Mesendoderm (in vitro differentiated cells): ENCODE measurements at regions not wholly inside any gene's neighbourhood (a gene's known extent, or its start where the extent isn't known, plus 50 kb on each side); places are given as distances from the start of the nearest gene placed in this dataset.

ENCODE experiments used
- DNase-seq: peaks from one replicate; pipeline ENCODE4 v3.0.0; 2013
- H2AK5ac ChIP-seq: 2 replicates; pipeline ENCODE4 v1.6.1; 2013; ENCODE audit warnings: low read length, inconsistent platforms
- H2BK120ac ChIP-seq: 2 replicates; pipeline ENCODE4 v1.6.1; 2013; ENCODE audit warnings: low read depth, mild to moderate bottlenecking, low read length, moderate library complexity, mixed read lengths
- H2BK15ac ChIP-seq: replicated peaks from 2 replicates; pipeline ENCODE4 v1.6.1; 2013; ENCODE audit warnings: low read depth, mild to moderate bottlenecking, moderate library complexity
- H2BK5ac ChIP-seq: 2 replicates; pipeline ENCODE4 v1.6.1; 2013; ENCODE audit warnings: low read length, inconsistent platforms
- H3K18ac ChIP-seq: 2 replicates; pipeline ENCODE4 v1.6.1; 2013; ENCODE audit warnings: mild to moderate bottlenecking, low read length, mixed read lengths
- H3K23ac ChIP-seq: one replicate; pipeline ENCODE4 v1.6.1; 2013; ENCODE audit warnings: low read length
- H3K27ac ChIP-seq: 2 replicates; pipeline ENCODE4 v1.5.1; 2013; ENCODE audit warnings: low read depth, mild to moderate bottlenecking, inconsistent platforms, low read length, moderate library complexity
- H3K27me3 ChIP-seq: 2 replicates; pipeline ENCODE4 v1.6.1; 2013; ENCODE audit warnings: low read length, control low read depth, mild to moderate bottlenecking, inconsistent platforms; ENCODE audit not compliant: insufficient read depth, poor library complexity
- H3K36me3 ChIP-seq: 2 replicates; pipeline ENCODE4 v1.6.1; 2013; ENCODE audit warnings: low read length, inconsistent platforms; ENCODE audit not compliant: control insufficient read depth, insufficient read depth
- H3K4ac ChIP-seq: one replicate; pipeline ENCODE4 v1.6.1; 2013; ENCODE audit warnings: low read depth, mild to moderate bottlenecking, low read length, moderate library complexity
- H3K4me1 ChIP-seq: 2 replicates; pipeline ENCODE4 v1.6.1; 2013; ENCODE audit warnings: low read depth, low read length, inconsistent platforms; ENCODE audit not compliant: control insufficient read depth
- H3K4me2 ChIP-seq: 2 replicates; pipeline ENCODE4 v1.6.1; 2013; ENCODE audit warnings: low read length
- H3K4me3 ChIP-seq: 2 replicates; pipeline ENCODE4 v1.5.1; 2013; ENCODE audit warnings: mild to moderate bottlenecking, low read length
- H3K56ac ChIP-seq: one replicate; pipeline ENCODE4 v1.6.1; 2013; ENCODE audit warnings: low read length
- H3K79me1 ChIP-seq: 2 replicates; pipeline ENCODE4 v1.6.1; 2013; ENCODE audit warnings: low read length, inconsistent platforms
- H3K79me2 ChIP-seq: 2 replicates; pipeline ENCODE4 v1.6.1; 2013; ENCODE audit warnings: mild to moderate bottlenecking, low read length; ENCODE audit not compliant: control insufficient read depth, insufficient read depth
- H3K9ac ChIP-seq: 2 replicates; pipeline ENCODE4 v1.6.1; 2013; ENCODE audit warnings: low read length, inconsistent platforms
- H4K5ac ChIP-seq: one replicate; pipeline ENCODE4 v1.6.1; 2013; ENCODE audit warnings: low read length
- H4K8ac ChIP-seq: one replicate; pipeline ENCODE4 v1.6.1; 2013; ENCODE audit warnings: low read depth, mild to moderate bottlenecking, control low read depth, low read length, moderate library complexity
- WGBS: extraction: QIAGEN DNeasy Blood & Tissue Kit; methylation state at CpG from one replicate; pipeline ENCODE4 v1.1.7; 2013; ENCODE audit warnings: low lambda C conversion rate, missing lambda C conversion rate; ENCODE audit not compliant: insufficient coverage; ENCODE audit errors: extremely low coverage; 5-methylcytosine and 5-hydroxymethylcytosine counted together

DNA sequence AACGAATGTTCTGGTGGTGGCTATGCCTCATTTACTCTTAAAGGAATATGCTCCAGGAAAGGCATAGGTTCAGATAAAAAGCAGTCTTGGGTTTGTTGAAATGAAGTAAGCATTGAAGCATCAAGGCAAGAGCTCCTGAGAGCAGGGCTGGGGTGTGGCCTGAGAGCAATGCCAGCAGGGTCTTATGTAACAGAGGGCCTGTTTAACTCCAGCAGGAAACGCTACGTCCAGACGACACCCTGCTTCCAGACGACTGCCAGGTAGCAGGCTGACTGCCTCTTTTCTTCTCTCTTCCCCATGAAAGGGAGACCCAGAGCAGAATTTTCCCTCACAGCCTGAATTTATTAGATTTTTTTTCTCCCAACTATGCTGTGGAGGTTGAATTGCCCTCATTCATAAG lies 127.2 kb upstream of the SLC5A12 start:
- Histone ChIP-seq H3K4me3 (no peak overlapping the region), H3K79me1 (no peaks in the 10 kb centered on the region), H2BK15ac (no peak overlapping the region), H3K27ac (no peak overlapping the region), H3K4me1 (no peaks in the 10 kb centered on the region), H3K79me2 (no peaks in the 10 kb centered on the region), H3K36me3 (no peaks in the 10 kb centered on the region), H2BK120ac (no peak overlapping the region), H3K9ac (no peak overlapping the region), H3K18ac (no peak overlapping the region), H3K23ac (no peak overlapping the region), H3K56ac (no peak overlapping the region), H2AK5ac (no peak overlapping the region), H3K4me2 (no peak overlapping the region), H4K8ac (no peak overlapping the region), H4K5ac (no peak overlapping the region), H3K27me3 (no peaks in the 10 kb centered on the region), H2BK5ac (no peak overlapping the region), H3K4ac (no peak overlapping the region)
- WGBS = no CpG with 5 or more reads among the region's 5 CpGs
- no peak for DNase-seq

DNA sequence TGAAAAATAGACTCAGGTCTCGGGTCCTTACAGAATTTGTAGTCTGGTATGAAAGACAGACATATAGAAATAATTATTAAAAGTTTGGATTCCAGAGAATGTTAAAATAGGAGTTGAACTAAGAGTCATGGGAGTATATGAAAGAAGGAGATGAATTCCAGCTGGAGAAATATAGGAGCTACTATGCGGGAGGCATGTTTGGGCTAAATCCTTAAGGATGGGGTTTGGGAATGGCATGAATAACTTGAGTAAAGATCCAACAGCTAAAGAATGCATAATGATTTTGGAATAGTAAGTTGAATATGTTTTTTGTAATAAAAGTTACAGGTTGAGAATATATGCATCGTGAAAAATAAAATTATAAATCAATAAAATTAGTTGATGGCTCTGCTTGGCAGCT lies 129.4 kb upstream of the SLC5A12 start:
- H3K4me2 ChIP-seq = no peak overlapping the region
- no peak overlapping the region for H3K4me3 ChIP-seq
- H3K4ac ChIP-seq = no peak overlapping the region
- no peaks in the 10 kb centered on the region for H3K27me3 ChIP-seq
- no peak overlapping the region for H2BK5ac ChIP-seq
- 100% methylated on average over 1 of the region's 3 CpGs for WGBS
- no peak for DNase-seq
- no peak overlapping the region for H3K9ac ChIP-seq
- H3K56ac ChIP-seq = no peak overlapping the region
- H2BK120ac ChIP-seq = no peak overlapping the region
- no peaks in the 10 kb centered on the region for H3K79me2 ChIP-seq
- no peak overlapping the region for H4K8ac ChIP-seq
- no peaks in the 10 kb centered on the region for H3K36me3 ChIP-seq
- H4K5ac ChIP-seq = no peak overlapping the region
- H2BK15ac ChIP-seq = no peak overlapping the region
- H3K23ac ChIP-seq = no peak overlapping the region
- H3K79me1 ChIP-seq = no peaks in the 10 kb centered on the region
- H2AK5ac ChIP-seq = no peak overlapping the region
- no peak overlapping the region for H3K27ac ChIP-seq
- H3K4me1 ChIP-seq = no peaks in the 10 kb centered on the region
- no peak overlapping the region for H3K18ac ChIP-seq

DNA sequence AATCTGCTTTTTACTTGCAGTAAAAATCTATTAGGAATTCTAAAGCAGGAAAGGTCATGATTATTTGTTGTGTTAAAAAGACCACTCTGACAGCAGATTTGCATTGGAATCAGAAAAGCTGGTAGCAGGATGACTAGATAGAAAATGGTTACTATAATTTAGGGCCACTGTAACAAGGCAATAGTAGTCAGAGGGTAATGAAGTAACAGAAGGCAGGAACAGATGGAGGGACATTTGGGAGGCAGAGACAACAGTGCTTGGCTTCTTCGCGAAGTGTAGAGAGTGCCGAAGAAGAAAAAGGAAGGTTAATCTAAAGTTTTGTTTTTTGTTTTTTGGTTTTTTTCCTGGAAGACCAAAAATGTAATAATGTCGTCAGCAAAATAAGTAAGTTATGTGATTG lies 129.8 kb upstream of the SLC5A12 start:
- Histone ChIP-seq H2BK5ac (no peak overlapping the region), H2AK5ac (no peak overlapping the region), H3K9ac (no peak overlapping the region), H3K79me1 (no peaks in the 10 kb centered on the region), H3K4me2 (no peak overlapping the region), H3K27me3 (no peaks in the 10 kb centered on the region), H3K18ac (no peak overlapping the region), H3K23ac (no peak overlapping the region), H3K27ac (no peak overlapping the region), H2BK120ac (no peak overlapping the region), H3K36me3 (no peaks in the 10 kb centered on the region), H3K4me1 (no peaks in the 10 kb centered on the region), H4K5ac (no peak overlapping the region), H3K4me3 (no peak overlapping the region), H4K8ac (no peak overlapping the region), H3K56ac (no peak overlapping the region), H2BK15ac (no peak overlapping the region), H3K4ac (no peak overlapping the region), H3K79me2 (no peaks in the 10 kb centered on the region)
- DNase-seq = no peak
- no CpG with 5 or more reads among the region's 4 CpGs for WGBS

DNA sequence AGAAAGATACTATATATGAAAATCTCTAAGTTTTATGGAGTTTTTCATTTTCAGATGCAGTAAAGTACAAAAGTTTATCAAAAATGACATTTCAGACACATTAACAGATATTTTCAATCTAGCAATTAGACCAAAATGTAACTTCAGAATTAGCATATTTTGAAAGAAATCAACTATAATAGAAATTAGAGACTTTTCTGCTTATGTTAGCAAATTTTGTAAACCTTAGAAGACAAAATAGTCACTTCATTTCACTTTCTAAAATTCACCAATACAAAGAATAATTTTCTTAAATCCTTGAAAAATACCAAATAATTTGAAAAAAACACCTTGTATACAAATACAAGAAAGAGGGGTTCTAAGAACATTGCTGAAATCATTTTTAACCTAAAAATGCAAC lies 135.8 kb upstream of the FIBIN start:
- no peak overlapping the region for H2AK5ac ChIP-seq
- H4K8ac ChIP-seq = no peak overlapping the region
- H3K36me3 ChIP-seq = no peaks in the 10 kb centered on the region
- no peaks in the 10 kb centered on the region for H3K79me2 ChIP-seq
- no peak overlapping the region for H3K27ac ChIP-seq
- no peak overlapping the region for H2BK15ac ChIP-seq
- H3K4ac ChIP-seq = no peak overlapping the region
- H3K4me3 ChIP-seq = no peak overlapping the region
- H3K4me2 ChIP-seq = no peak overlapping the region
- H3K9ac ChIP-seq = no peak overlapping the region
- no peak for DNase-seq
- H3K23ac ChIP-seq = no peak overlapping the region
- H2BK5ac ChIP-seq = no peak overlapping the region
- no peak overlapping the region for H3K18ac ChIP-seq
- no peaks in the 10 kb centered on the region for H3K79me1 ChIP-seq
- H3K27me3 ChIP-seq = no peaks in the 10 kb centered on the region
- no peak overlapping the region for H2BK120ac ChIP-seq
- no peak overlapping the region for H3K56ac ChIP-seq
- no peak overlapping the region for H4K5ac ChIP-seq
- H3K4me1 ChIP-seq = no peaks in the 10 kb centered on the region

DNA sequence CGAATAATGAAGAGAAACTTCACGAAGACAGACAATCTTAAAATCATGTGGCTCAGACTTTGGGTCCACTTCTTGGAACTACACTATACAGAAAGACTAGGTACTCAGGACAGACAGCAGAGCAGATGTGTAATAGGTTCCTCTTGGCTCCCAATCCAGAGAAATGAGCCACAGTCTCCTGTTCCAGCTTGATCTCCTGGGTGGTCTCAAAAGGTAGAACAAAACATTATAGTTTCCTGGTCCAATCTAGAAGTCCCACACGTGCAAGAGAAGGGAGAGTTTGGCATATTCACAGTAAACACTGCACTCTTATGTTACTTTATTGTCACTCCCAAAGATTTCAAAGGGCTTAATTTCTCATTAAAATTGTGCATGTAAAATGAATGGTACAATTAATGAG lies 134.5 kb upstream of the FIBIN start:
- no peak overlapping the region for H3K4ac ChIP-seq
- no CpG with 5 or more reads among the region's 3 CpGs for WGBS
- no peak overlapping the region for H3K4me2 ChIP-seq
- H2BK5ac ChIP-seq = no peak overlapping the region
- DNase-seq = no peak
- H3K79me1 ChIP-seq = no peaks in the 10 kb centered on the region
- no peak overlapping the region for H2AK5ac ChIP-seq
- H3K4me1 ChIP-seq = no peaks in the 10 kb centered on the region
- H3K9ac ChIP-seq = no peak overlapping the region
- no peak overlapping the region for H2BK15ac ChIP-seq
- H3K4me3 ChIP-seq = no peak overlapping the region
- H3K23ac ChIP-seq = no peak overlapping the region
- no peak overlapping the region for H2BK120ac ChIP-seq
- H3K56ac ChIP-seq = no peak overlapping the region
- H3K27ac ChIP-seq = no peak overlapping the region
- no peaks in the 10 kb centered on the region for H3K79me2 ChIP-seq
- no peak overlapping the region for H4K8ac ChIP-seq
- no peak overlapping the region for H4K5ac ChIP-seq
- H3K36me3 ChIP-seq = no peaks in the 10 kb centered on the region
- no peaks in the 10 kb centered on the region for H3K27me3 ChIP-seq
- H3K18ac ChIP-seq = no peak overlapping the region

DNA sequence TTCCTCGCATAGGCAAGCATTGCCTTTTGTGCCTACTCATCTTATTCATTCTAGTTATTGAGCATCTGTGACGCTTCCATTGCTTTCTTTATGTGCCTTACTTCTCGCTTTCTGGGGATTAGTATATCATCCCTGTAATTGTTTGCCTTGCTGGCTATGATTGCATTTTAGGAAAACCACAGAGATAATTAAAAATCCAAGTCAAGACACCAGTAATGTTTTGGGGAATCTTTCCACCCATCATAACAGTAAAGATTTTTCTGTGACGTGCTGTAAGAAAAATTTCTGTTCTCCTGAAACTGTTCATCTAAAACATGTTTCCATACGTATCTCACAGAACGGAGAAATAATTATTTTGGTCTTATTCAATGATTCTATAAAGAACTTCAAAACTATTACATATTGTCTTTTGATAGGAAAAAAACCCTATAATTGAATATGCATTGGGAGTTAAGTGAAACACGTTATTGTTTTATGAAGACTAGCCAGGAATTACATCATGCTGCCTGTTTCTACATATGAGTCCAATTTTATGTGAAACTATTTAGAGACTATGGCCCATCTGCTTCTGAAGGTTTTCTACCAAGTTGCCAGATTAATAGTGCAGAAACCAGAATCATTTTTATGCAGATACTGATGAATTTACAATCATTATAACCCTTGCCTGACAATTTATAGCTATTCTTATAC lies 133.7 kb upstream of the FIBIN start:
- no peaks in the 10 kb centered on the region for H3K4me1 ChIP-seq
- no peak overlapping the region for H3K23ac ChIP-seq
- H3K4ac ChIP-seq = no peak overlapping the region
- H3K79me2 ChIP-seq = no peaks in the 10 kb centered on the region
- H3K4me3 ChIP-seq = no peak overlapping the region
- no peaks in the 10 kb centered on the region for H3K79me1 ChIP-seq
- no peak overlapping the region for H2BK5ac ChIP-seq
- H2BK120ac ChIP-seq = no peak overlapping the region
- no peak overlapping the region for H3K9ac ChIP-seq
- no peak for DNase-seq
- H3K56ac ChIP-seq = no peak overlapping the region
- H4K8ac ChIP-seq = no peak overlapping the region
- H3K36me3 ChIP-seq = no peaks in the 10 kb centered on the region
- H3K18ac ChIP-seq = no peak overlapping the region
- WGBS = no CpG with 5 or more reads among the region's 7 CpGs
- H3K4me2 ChIP-seq = no peak overlapping the region
- H4K5ac ChIP-seq = no peak overlapping the region
- no peak overlapping the region for H2BK15ac ChIP-seq
- H2AK5ac ChIP-seq = no peak overlapping the region
- no peaks in the 10 kb centered on the region for H3K27me3 ChIP-seq
- H3K27ac ChIP-seq = no peak overlapping the region
